GM12878 (cell line): ENCODE measurements at regions not wholly inside any gene's neighbourhood (a gene's known extent, or its start where the extent isn't known, plus 50 kb on each side); places are given as distances from the start of the nearest gene placed in this dataset.

Source experiments
- ATAC-seq: fragments of 200-7000 bp; cut with Tn5 transposase; 3 replicates; pipeline ENCODE4 v1.9.1; 2020; ENCODE audit warnings: mild to moderate bottlenecking, moderate library complexity
- BruUV-seq: library from RNA; stranded (reverse); fragments of 400-500 nt; replicated peaks from 2 replicates; lab custom pipeline; 2021; lab: Mats Ljungman, UMichigan
- CTCF ChIA-PET: fragments of 300-600 bp; sonication (Branson Sonifier 250); formaldehyde crosslinking; extraction: SDS; loops from one replicate; lab custom pipeline; 2021; ENCODE audit warnings: inconsistent platforms; lab: Yijun Ruan, JAX
- POLR2A ChIA-PET: fragments of 350-600 bp; formaldehyde crosslinking; extraction: SDS; loops from one replicate; lab custom pipeline; 2021; ENCODE audit warnings: inconsistent platforms; lab: Charles Lee
- RAD21 ChIA-PET: fragments of 300-600 bp; sonication (Branson Sonifier 250); formaldehyde crosslinking; loops from one replicate; lab custom pipeline; 2023; ENCODE audit warnings: antibody characterized with exemption; ENCODE audit not compliant: unreplicated experiment; lab: Charles Lee
- SMC1A ChIA-PET: fragments of 300-600 bp; sonication (Branson Sonifier 250); formaldehyde crosslinking; loops from one replicate; lab custom pipeline; 2023; ENCODE audit not compliant: unreplicated experiment, uncharacterized antibody; lab: Charles Lee
- DNase-seq: peaks from one replicate; pipeline ENCODE4 v3.0.0-alpha.2; 2011; ENCODE audit warnings: low read depth, low spot score
- FAIRE-seq: peaks from 3 replicates; lab custom pipeline; 2011; peaks lifted over from hg19 to GRCh38; lab: Jason Lieb, UNC
- H2AFZ ChIP-seq: 2 replicates; pipeline ENCODE4 v1.6.0; 2011; ENCODE audit warnings: low read depth, low read length, control low read depth; ENCODE audit not compliant: control insufficient read depth
- H3K27ac ChIP-seq: 2 replicates; pipeline ENCODE4 v1.5.1; 2011; ENCODE audit warnings: control low read depth; ENCODE audit not compliant: control insufficient read depth, insufficient read depth
- H3K27me3 ChIP-seq, 2 experiments: replicated peaks in 1 of 2; 2 replicates each; pipeline versions ENCODE4 v1.6.0 to v1.6.1; 2011; ENCODE audit warnings: low read length in 1 of 2; ENCODE audit not compliant: control insufficient read depth in 2 of 2, insufficient read depth in 2 of 2
- H3K36me3 ChIP-seq, 2 experiments: 2 replicates each; pipeline ENCODE4 v1.5.1; 2011; ENCODE audit warnings: low read length in 1 of 2; ENCODE audit not compliant: control insufficient read depth in 2 of 2, insufficient read depth in 2 of 2
- H3K4me1 ChIP-seq: 2 replicates; pipeline ENCODE4 v1.6.1; 2011; ENCODE audit warnings: mild to moderate bottlenecking, low read length, moderate library complexity, mixed read lengths; ENCODE audit not compliant: control insufficient read depth, insufficient read depth
- H3K4me2 ChIP-seq: 2 replicates; pipeline ENCODE4 v1.6.0; 2011; ENCODE audit warnings: control low read depth; ENCODE audit not compliant: control insufficient read depth, insufficient read depth
- H3K4me3 ChIP-seq: fragments of 200-600 bp; sonication (generic); 2 replicates; pipeline ENCODE4 v1.5.1; 2016
- H3K79me2 ChIP-seq: 2 replicates; pipeline ENCODE4 v1.6.0; 2011; ENCODE audit warnings: low read length; ENCODE audit not compliant: control insufficient read depth, insufficient read depth
- H3K9ac ChIP-seq: 2 replicates; pipeline ENCODE4 v1.8.0; 2011; ENCODE audit warnings: low read length, control low read depth, mixed read lengths; ENCODE audit not compliant: control insufficient read depth, insufficient read depth
- H3K9me3 ChIP-seq: replicated peaks from 3 replicates; pipeline ENCODE4 v1.5.1; 2011; ENCODE audit warnings: mild to moderate bottlenecking, low read length; ENCODE audit not compliant: control insufficient read depth, insufficient read depth
- H4K20me1 ChIP-seq: 2 replicates; pipeline ENCODE4 v1.6.0; 2011; ENCODE audit not compliant: control insufficient read depth, insufficient read depth
- ATF7 ChIP-seq: fragments of 450-650 bp; IDR thresholded peaks from 2 replicates; pipeline ENCODE4 v1.6.1; 2016; ENCODE audit warnings: low read depth, mild to moderate bottlenecking
- IRF4 ChIP-seq: IDR thresholded peaks from 2 replicates; pipeline ENCODE4 v1.6.1; 2011; ENCODE audit warnings: low read depth, low read length
- IRF5 ChIP-seq: fragments of 450-650 bp; IDR thresholded peaks from 2 replicates; pipeline ENCODE4 v1.6.1; 2017; ENCODE audit warnings: borderline replicate concordance
- MYB ChIP-seq: fragments of 150-350 bp; IDR thresholded peaks from 2 replicates; pipeline ENCODE4 v1.6.1; 2014; ENCODE audit warnings: mild to moderate bottlenecking, low read depth, low read length, borderline replicate concordance
- POU2F2 ChIP-seq: IDR thresholded peaks from 3 replicates; pipeline ENCODE4 v1.6.1; 2011; ENCODE audit warnings: low read depth, mild to moderate bottlenecking, low read length, borderline replicate concordance
- RB1 ChIP-seq: fragments of 450-650 bp; formaldehyde crosslinking; IDR thresholded peaks from 2 replicates; pipeline ENCODE4 v1.6.1; 2017; ENCODE audit warnings: mild to moderate bottlenecking, borderline replicate concordance
- SIN3A ChIP-seq: IDR thresholded peaks from 2 replicates; pipeline ENCODE4 v1.6.1; 2012; ENCODE audit warnings: low read depth, low read length, improper control_type of control experiment
- ZBED1 ChIP-seq: IDR thresholded peaks from 2 replicates; pipeline ENCODE4 v1.6.1; 2016; ENCODE audit warnings: borderline replicate concordance
- ZNF217 ChIP-seq: fragments of 450-650 bp; IDR thresholded peaks from 2 replicates; pipeline ENCODE4 v1.6.1; 2017; ENCODE audit warnings: antibody characterized with exemption, mild to moderate bottlenecking
- ZNF592 ChIP-seq: fragments of 450-650 bp; IDR thresholded peaks from 2 replicates; pipeline ENCODE4 v1.6.1; 2017; ENCODE audit warnings: mild to moderate bottlenecking, moderate library complexity
- ZZZ3 ChIP-seq: IDR thresholded peaks from 2 replicates; pipeline ENCODE4 v1.6.1; 2011; ENCODE audit warnings: low read depth; ENCODE audit not compliant: control insufficient read depth, insufficient read length
- WGBS: methylation state at CpG from one replicate; pipeline ENCODE4 v1.1.6; 2016; ENCODE audit warnings: low lambda C conversion rate; ENCODE audit not compliant: insufficient replicate concordance, insufficient coverage; ENCODE audit errors: missing lambda C conversion rate; 5-methylcytosine and 5-hydroxymethylcytosine counted together
- in situ Hi-C: fragments of 300-500 bp; cut with MboI; formaldehyde crosslinking; loops from 9 replicates; pipeline ENCODE4 v1.14.3; 2018; ENCODE audit warnings: mixed read lengths
- intact Hi-C: fragments of 100-400 bp; cut with micrococcal nuclease; formaldehyde crosslinking; loops from one replicate; pipeline ENCODE4 v1.14.2; 2022; ENCODE audit not compliant: unreplicated experiment
- TF ChIP-seq, protein P1 (sequence below): IDR thresholded peaks from 2 replicates; pipeline ENCODE4 v1.6.1; 2011; ENCODE audit warnings: borderline replicate concordance, low read depth, mild to moderate bottlenecking, moderate library complexity, low read length; ENCODE audit not compliant: insufficient read depth, poor library complexity, severe bottlenecking

DNA sequence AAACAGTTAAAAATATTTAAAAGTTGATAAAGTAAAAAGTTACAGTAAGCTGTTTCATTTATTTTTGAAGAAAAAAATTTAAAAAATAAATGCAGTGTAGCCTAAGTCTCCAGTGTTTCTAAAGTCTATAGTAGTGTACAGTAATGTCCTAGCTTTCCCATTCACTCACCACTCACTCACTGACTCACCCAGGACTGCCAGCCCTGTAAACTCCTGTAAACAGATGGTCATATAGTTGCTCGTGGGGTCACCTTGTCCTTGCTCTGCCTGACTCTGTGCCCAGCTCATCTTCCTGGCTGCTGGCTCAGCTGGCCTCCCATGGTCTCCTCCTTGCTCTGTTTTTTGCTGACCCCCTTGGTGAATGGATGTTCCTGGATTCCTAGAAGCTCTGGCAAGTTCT is 180.3 kb downstream of the VAPA start:
- DNase-seq (no peak), FAIRE-seq (no peak), ATAC-seq (no peak)
- ChIA-PET RAD21 (no interaction called here), CTCF (interaction anchor here (0.6 kb wide), 2 partner anchors 138 to 424 kb away, joined by 3 read pairs; no protein-coding TSS in a partner anchor), SMC1A (interaction anchor here (1.3 kb wide), 1 partner anchor 18 kb away, joined by 3 read pairs; no protein-coding TSS in a partner anchor), POLR2A (no interaction called here)
- Histone ChIP-seq H3K36me3 (no peaks in the 10 kb centered on the region), H3K9me3 (no peaks in the 10 kb centered on the region), H3K4me1 (no peaks in the 10 kb centered on the region), H3K4me3 (no peak overlapping the region), H3K27me3 (peaks cover 0 to 3% of the 10 kb centered on the region in 2 experiments; a peak in 2 of 4 replicates), H3K27ac (no peak overlapping the region), H2AFZ (no peak overlapping the region), H3K4me2 (no peak overlapping the region), H4K20me1 (no peaks in the 10 kb centered on the region), H3K9ac (no peak overlapping the region), H3K79me2 (no peaks in the 10 kb centered on the region)
- no TSS peak for BruUV-seq
- TF ChIP-seq ZNF217 (no peak), SIN3A (no peak), ATF7 (no peak), RB1 (no peak), ZZZ3 (no peak)
- intact Hi-C loops, result no loop called here
- 0% methylated on average over 1 of the region's 1 CpG for WGBS
- in situ Hi-C loops, result no loop called here

DNA sequence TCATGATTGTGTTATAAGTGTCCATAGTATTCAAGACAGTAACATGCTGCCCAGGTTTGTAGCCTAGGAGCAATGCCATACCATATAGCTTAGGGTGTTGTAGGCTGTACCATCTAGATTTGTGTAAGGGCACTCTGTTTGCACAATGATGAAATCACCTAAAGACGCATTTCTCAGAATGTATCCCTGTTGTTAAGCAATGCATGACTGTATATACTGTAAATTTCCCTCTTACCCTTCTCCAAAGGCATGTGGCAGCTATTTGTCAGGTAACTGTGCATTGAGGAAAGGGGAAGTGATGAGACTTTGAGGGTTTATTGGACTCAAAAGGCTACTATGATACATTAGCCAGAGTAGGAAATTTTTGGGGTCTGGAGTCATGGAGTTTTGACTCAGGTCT is 180.8 kb downstream of the VAPA start:
- CTCF ChIA-PET, result interaction anchor here (0.6 kb wide), 1 partner anchor 138 kb away, joined by 3 read pairs; no protein-coding TSS in a partner anchor
- intact Hi-C loops, result no loop called here
- no peak overlapping the region for H3K4me2 ChIP-seq
- no peak for TF ChIP-seq POU2F2
- TF ChIP-seq IRF4, result no peak
- TF ChIP-seq, protein P1, sequence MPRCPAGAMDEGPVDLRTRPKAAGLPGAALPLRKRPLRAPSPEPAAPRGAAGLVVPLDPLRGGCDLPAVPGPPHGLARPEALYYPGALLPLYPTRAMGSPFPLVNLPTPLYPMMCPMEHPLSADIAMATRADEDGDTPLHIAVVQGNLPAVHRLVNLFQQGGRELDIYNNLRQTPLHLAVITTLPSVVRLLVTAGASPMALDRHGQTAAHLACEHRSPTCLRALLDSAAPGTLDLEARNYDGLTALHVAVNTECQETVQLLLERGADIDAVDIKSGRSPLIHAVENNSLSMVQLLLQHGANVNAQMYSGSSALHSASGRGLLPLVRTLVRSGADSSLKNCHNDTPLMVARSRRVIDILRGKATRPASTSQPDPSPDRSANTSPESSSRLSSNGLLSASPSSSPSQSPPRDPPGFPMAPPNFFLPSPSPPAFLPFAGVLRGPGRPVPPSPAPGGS, result no peak
- no peak for TF ChIP-seq ZNF592
- TF ChIP-seq IRF5, result no peak
- no peak for TF ChIP-seq ZBED1
- TF ChIP-seq MYB, result no peak

More for the DNA sequence above, 180.8 kb downstream of the VAPA start:
- no peak overlapping the region for H3K9ac ChIP-seq
- no TSS peak for BruUV-seq
- no peak overlapping the region for H3K27ac ChIP-seq
- SMC1A ChIA-PET, result interaction anchor here (1.3 kb wide), 1 partner anchor 17 kb away, joined by 3 read pairs; no protein-coding TSS in a partner anchor
- FAIRE-seq (no peak), DNase-seq (no peak), ATAC-seq (no peak)
- no peak overlapping the region for H3K4me3 ChIP-seq
- no peaks in the 10 kb centered on the region for H3K36me3 ChIP-seq
- no peak overlapping the region for H2AFZ ChIP-seq
- no peaks in the 10 kb centered on the region for H4K20me1 ChIP-seq
- RAD21 ChIA-PET, result no interaction called here
- in situ Hi-C loops, result no loop called here
- POLR2A ChIA-PET, result no interaction called here
- peaks cover 0 to 3% of the 10 kb centered on the region in 2 experiments; a peak in 2 of 4 replicates for H3K27me3 ChIP-seq
- WGBS, result 82% methylated on average over 1 of the region's 1 CpG
- no peaks in the 10 kb centered on the region for H3K4me1 ChIP-seq
- no peaks in the 10 kb centered on the region for H3K9me3 ChIP-seq
- H3K79me2 ChIP-seq, result no peaks in the 10 kb centered on the region
